GM10266 (cell line): ENCODE measurements at regions not wholly inside any gene's neighbourhood (a gene's known extent, or its start where the extent isn't known, plus 50 kb on each side); places are given as distances from the start of the nearest gene placed in this dataset.

Experiments
- DNase-seq: peaks from one replicate; pipeline ENCODE4 v3.0.0; 2012; ENCODE audit errors: extremely low spot score
- TF ChIP-seq, protein P1 (sequence below): IDR thresholded peaks from 2 replicates; pipeline ENCODE4 v1.5.1; 2012; ENCODE audit warnings: mild to moderate bottlenecking, low read depth; ENCODE audit not compliant: control insufficient read depth, insufficient read depth; ENCODE audit errors: missing control alignments

DNA sequence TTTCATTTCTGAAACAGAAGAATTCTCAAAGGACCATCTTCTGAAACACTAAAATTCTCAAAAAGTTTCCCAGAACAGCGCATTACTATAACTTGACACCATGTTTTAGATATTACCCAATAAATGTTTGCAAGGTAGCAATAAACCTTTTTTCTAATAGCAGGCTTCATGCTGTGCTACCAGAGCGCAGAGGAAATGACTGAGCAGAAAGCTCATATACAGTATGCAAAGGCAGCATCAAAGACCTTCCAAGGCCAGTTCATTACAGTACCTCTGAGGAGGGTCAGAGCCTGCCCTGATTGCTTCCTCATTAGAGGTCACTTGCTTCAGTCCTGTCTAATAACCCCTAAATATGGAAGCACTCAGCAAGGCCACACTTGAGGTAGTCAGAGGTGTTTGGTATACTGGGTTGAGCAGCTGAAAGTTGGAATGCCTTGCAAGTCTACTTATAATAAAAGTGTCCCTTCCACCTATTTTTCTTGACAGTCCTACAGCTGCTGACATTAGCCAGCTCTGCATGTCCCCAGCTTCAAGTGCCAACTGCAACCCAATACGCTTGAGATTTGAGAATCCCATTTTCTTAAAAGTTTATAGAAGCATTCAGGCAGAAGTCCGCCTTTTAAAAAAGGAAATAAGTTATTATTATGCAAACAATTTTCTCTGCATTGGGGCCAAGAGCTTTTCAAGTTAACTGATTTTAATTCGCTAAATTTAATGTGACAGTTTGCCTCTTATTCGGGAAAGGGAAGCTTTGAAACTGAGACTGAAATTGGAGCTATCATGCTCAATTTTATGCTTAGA is 207.2 kb downstream of the ZC3H11B start:
- no peak for DNase-seq
- TF ChIP-seq, protein P1, sequence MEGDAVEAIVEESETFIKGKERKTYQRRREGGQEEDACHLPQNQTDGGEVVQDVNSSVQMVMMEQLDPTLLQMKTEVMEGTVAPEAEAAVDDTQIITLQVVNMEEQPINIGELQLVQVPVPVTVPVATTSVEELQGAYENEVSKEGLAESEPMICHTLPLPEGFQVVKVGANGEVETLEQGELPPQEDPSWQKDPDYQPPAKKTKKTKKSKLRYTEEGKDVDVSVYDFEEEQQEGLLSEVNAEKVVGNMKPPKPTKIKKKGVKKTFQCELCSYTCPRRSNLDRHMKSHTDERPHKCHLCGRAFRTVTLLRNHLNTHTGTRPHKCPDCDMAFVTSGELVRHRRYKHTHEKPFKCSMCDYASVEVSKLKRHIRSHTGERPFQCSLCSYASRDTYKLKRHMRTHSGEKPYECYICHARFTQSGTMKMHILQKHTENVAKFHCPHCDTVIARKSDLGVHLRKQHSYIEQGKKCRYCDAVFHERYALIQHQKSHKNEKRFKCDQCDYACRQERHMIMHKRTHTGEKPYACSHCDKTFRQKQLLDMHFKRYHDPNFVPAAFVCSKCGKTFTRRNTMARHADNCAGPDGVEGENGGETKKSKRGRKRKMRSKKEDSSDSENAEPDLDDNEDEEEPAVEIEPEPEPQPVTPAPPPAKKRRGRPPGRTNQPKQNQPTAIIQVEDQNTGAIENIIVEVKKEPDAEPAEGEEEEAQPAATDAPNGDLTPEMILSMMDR: no peak

DNA sequence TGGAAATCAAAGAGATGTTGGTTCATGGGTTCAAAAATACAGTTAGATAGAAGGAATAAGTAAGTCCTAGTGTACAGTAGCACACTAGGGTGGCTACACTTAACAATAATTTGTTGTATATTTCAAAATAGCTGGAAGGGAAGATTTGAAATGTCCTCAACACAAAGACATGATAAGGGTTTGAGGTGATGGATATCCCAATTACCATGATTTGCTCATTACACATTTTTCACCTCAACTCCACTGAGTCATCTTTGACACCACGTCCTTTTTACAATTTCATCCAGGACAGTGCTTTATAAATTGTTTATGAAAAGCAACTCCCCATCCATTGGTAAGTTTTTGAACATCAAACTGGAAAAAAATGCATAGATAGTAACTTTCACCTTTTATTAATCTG is 208.3 kb downstream of the ZC3H11B start:
- TF ChIP-seq, protein P1: no peak
- no peak for DNase-seq

DNA sequence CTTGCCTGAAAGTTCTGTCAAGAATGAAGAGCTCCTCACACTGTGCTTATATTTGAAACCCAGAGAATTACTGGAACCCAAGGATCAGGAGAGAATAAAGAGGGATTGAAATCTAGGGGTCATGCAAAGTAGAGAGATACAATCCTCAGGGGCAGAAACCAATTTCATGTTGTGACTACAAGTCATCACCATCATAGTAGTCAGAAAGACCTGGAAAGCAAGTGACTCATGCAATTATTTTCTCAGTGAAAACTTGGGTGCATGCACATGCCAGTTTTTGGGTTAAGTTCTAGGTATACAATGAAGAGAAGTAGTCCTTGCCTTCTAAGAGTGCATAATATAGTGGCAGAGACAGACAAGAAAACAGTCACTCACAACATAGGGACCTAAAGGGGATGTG is 210.0 kb downstream of the ZC3H11B start:
- TF ChIP-seq, protein P1: no peak
- no peak for DNase-seq

DNA sequence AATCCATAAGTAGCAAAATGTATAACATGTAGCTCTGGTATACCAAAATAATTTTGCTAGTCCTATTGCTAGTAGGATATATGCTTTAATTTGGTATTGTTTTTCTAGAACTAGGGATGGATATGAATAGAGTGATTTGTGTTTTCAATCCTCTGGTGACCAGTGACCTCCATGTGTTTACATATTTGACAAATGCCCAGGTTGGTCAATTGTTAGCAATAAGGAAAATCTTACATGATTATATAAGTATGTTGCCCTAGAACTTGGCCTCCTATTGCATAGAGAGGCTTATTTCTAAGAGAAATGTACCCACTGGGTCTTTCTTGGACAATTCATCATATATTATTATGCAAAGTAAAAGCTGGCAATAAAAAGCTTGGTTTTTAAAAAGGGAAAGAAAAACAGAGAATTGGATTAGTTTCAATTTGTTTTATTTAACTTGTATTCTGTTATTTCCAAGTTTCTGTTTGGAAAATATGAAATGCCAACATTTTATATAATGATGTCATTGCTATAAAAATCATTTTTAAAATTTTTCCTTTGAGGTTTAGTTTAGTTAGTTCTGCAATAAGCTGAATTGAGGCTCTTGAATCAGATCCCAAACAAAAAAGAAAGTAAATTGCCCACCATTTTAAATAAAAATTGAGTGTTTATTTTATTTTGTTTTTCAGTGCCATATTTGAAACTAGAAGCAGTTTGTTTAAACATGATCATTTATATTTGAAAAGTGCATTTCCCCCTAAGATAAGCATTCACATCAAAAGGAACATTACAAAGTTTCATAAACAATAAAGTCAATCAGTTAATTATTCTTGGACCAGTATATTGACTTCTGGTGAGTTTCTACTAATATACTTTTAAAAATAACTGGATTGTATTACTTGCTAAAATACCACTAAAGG is 210.9 kb downstream of the ZC3H11B start:
- TF ChIP-seq, protein P1: no peak
- DNase-seq: no peak

DNA sequence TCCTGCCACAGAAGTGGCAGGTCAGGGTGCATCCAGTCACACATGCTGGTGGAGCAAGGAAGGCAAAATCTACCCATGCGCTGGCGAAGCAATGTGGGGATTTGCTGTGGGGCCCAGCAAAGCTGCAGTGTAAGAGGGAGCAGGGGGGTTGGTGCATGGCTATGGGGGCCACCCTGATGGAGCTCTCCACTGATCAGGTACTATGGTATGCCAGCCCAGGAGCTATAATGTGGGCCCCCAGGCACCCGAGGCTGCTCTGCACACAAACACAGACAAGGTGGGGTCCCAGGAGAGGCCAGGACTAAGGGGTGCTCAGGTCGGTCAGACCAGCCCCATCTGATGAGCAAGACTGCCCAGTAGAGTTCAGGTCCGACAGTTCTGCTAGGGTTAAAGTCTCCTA is 213.5 kb downstream of the ZC3H11B start:
- no peak for DNase-seq
- TF ChIP-seq, protein P1: no peak

DNA sequence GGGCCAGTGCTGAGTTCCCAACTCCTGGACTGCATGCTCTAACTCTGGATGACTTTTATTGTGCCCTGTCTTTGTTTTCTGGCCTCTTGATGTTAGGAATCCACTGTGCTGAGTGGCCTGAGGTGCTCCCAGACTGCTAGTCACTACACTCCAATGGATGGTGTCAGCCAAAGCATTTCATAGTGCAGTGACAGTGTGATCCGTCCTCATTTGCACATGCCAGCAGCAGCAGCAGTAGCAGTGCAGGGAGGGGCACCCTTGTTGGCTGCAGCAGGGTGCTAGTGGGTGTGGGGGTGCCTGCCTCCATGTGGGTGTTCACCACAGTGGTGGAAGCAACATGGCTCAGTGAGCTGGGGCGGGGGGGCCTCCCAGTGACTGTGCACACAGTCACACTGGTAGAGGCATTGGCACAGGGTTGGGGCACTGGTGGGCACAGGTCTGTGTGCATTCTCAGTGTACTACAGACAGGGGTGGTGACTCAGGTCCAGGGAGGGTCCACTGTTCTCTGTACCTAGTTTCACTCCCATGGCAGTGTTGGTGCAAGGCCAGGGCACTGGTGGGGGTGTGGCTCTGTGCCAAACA is 214.0 kb downstream of the ZC3H11B start:
- no peak for DNase-seq
- TF ChIP-seq, protein P1: no peak
